GM19372 (cell line): ENCODE measurements at regions not wholly inside any gene's neighbourhood (a gene's known extent, or its start where the extent isn't known, plus 50 kb on each side); places are given as distances from the start of the nearest gene placed in this dataset.
A peak's percentile ranks its signal among the peaks of the same experiment; 100 is the strongest.

ENCODE experiments used
- ATAC-seq: cut with Tn5 transposase; IDR thresholded peaks from one replicate; pipeline ENCODE4 v1.9.1; 2021; ENCODE audit warnings: mild to moderate bottlenecking, low read depth, moderate library complexity; ENCODE audit not compliant: unreplicated experiment

DNA sequence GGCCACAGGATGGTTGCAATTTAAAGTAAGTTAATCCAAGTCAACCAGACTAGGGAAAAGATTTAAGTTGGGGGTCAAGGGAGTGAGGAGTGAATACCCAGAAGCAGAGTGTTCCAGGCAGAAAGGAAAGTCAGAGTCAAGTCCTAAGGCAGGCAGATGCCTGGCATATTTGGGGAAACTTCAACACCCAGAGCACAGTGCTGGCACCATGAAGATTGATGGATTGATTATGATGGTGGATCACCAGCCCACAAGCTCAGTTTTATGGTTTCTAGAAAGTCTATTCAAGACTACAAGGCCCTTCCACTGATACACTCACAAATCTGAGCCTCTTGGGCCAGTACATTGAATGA, 100.1 kb upstream of the DUSP10 start:
- no peak for ATAC-seq

DNA sequence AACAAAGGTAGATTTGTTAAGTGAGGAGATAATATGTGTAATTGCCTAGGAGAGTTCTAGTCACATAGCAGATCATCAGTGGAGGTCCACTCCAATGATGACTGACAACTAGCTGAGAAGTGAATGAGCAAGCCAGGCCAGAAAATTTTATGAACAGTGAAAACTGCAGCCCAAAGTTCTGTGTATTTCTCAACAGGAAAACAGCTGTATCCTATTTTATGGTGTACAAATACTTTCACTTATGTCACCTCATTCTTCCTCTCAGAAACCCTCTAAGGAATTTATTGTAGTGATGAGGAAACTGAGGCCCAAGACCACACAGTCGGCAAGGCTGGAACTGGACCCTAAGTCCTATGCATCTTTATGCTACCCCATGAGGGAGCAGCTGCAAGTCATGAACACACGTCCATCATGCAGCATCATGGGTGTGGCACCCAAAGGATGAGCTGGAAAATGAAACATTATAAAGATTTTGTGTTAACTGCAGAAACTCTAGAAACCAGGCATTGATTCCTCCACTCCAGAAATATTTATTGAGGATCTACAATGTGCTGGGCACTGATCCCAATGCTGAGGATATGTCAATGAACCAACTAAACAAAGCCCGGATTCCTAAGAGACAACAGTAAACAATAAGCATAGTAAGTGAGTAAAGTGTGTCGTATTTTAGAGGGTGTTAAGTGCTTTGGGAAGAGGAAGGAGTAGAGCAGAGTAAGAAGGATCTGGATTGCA, 99.5 kb upstream of the DUSP10 start:
- no peak for ATAC-seq

DNA sequence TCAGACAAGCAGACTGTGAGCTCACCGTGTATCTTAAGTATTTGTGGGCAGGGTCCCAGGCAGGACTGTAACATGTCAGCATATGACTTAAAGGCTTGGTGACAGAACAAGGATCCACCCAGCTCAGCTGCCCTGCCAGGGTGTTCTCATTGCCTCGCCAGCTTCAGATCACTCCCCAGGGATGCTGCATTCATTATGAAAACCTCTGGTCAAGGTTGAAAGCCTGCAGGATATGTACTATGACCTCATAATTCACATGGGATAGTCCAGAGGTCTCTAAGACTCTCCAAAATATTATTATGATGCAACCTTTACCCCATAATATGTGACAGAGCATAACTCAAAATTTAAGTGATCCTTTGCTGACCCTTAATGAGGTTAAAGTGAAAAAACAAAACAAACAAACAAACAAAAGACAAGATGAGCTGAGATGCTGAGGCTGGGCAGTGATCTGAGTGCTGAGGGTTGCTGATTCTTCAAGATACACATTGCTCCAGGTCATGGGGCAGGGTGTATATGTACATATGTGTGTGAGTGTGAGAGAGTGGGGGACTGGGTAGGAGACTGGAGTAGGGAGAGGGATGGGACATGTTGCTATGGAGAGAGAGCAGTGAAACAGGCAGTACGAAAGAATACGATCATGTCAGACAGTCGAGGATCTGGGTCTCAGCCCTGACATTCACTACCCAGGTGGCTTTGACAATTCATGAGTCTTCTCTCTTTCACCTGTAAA, 98.8 kb upstream of the DUSP10 start:
- no peak for ATAC-seq

DNA sequence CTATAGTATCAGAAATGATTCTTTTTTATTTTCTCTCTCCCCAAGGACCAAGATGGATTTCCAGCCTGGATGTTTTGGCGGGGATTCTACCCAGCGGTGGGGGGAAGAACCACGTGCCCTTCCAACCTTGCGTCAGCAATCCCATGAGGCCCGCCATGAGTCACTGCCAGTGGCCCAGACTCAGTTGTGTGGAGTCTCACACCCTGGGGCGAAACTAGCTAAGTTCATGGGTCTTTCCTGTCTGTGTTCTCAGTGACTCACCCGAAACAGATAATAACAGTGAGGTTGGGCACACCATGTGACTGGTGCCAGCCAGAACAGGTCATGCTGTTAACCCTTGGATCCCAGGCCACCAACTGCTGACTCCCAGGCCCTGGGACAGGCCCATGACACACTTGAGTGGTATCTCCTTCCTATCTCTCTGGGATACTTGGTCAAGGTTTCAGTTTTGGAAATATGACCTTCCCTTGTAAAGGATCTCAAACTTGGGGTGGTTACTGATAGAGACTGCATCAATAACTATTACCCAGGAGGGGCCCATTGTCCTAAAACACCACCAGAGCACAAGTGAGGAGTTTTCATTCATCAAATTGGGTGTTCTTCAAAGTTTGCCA, 98.0 kb upstream of the DUSP10 start:
- ATAC-seq: peak; percentile 68

DNA sequence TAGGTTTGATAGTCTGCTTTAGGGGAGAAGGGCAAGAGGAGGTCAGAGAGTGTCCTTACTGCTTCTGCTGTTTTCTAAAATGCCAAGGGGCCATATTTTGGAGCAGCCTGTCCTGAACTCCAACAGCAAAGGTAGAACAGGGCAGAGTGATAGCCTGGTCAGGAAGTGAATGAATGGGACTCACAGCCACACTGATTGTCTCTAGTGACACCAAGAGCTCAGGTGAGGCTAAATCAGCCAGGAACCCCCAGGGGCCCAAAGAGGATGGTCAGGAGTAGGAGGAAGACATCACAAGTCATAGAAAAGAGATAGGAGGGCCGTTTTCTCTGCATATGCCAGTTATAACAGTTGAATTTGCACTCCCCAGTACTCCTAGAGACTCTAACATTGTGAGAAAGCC, 97.4 kb upstream of the DUSP10 start:
- ATAC-seq: no peak

DNA sequence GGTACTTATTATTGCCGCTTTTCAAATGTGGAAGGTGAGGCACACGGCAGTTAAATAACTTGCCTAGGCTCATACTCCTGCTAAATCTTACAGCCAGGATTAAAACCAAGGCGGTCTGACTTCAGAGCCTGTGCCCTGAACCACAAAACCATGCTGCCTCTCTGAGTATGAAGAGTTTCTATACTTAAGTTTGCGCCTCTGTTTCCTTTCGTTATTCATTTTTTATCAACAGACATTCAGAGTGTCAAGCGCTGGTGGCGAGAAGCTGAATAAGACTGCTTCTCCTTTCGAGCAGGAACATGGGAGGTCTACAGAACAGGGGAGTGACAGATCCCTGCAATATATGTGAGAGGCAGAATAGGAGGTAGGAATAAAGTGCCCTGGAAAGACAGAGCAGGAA, 96.0 kb upstream of the DUSP10 start:
- ATAC-seq: peak; percentile 33

DNA sequence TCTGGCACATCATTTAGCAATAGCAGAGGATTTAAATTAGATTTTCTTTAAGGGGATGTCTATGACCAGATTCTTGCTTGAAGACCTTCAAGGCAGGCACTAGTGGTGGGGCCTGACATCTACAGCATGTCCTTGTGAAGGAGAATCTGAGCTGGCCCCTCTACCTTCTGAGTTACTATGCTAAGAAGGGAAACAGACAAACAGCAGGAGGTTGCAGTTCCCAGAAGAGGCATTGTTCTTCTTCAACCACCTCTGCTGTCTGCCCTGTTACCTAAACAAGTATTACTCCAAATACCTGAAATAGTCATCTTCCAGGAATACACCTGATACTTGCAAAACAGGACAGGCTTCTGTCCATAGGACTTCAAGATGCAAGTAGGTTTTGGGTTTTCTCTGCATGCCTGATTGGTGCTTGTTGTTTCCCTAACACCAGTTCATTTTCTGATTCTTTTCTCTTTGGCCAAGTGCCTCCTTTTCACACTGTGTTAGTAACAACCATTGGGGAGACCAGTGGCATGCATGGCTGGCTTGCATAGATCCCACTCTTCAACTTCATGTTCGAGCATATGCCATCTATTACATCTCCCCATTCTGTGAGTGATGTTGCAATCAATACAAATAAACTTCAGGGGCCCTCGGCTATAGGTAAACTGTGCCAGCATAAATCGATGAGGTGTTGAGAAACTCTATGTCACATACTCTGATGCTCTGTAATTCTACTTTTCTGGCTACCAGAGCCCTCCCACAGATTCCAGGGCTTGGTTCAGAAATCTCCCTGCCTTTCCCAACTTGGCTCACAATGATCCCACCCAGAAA, 93.0 kb upstream of the DUSP10 start:
- ATAC-seq: no peak

DNA sequence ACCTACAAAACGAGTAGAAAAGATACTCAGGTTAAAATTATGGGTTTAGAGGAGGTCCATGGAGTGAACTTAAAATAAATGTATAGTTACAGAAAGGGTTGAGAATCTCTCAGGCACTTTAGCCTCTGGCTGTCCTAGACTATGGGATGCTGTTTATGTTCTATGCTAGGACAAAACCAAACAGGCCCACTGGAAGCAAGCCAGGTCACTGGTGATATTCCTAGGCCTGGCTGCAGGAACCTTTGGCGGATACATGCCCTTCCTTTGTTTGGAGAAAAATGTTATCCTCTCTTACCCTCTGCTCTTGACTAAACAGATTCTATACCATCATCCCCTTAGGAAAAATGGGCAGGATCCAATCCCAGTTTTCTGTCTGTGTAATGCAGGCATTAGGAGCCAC, 90.7 kb upstream of the DUSP10 start:
- ATAC-seq: no peak

DNA sequence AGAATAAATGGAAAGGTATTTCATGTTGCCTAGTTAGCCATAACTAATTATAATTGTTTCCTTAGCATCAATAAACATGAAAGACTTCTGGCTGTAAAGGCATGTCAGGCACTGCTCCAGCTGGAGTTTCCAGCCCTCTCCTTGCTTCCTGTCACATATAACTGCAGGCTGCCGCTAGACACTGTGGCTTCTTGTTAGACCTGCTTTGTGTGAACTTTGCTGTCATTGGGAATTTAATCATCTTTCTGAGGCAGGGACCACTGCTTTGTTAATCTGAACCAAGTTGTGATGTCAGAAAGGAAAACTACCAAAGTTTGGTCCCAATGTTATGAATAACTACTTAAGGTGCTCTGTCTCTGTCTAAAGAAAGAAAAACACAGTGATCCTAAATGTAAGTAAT, 90.3 kb upstream of the DUSP10 start:
- no peak for ATAC-seq

DNA sequence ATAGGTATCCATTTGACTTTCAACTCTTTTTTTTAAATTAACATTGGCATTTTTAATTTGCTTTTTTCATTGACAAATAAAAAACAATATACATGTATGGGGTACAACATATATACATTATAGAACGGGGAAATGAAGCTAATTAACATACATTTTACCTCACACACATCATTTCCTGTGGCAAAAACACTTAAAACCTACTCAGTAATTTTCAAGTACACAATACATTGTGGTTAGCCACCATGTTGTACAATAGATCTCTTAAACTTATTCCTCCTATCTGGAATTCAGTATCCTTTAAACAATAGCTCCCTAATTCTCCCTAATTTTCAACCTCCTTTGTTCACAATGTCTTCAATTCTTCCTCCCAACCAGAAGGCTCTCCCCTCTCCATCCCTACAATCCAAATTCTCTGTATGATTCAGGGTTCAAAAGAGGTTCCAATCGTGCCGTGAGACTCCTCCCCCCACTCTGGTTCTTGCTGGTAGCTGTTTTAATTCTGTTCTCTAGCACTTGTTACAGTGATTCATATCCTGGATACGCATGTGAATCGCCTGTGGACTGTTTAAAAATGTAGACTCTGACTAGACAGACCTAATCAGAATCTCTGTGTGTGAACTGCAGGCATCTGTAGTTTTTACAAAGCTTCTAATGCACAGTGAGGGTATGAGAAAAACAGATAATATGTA, 87.6 kb upstream of the DUSP10 start:
- ATAC-seq: no peak

DNA sequence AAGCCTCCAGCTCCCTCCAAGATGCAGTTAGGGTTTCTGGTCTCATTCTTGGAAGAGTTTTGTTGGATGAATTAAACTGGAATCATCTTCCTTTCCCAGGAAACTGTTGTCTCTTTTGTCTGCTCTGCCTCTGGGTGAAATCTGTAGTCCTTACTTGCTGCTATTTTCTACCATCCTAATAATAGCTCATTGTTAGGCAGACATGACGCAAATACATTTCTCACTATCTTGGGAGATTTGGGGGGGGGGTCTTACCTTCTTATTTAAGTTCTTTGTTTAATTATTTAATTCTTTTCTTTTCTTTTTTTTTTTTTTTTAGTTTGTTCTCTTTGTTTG, 85.4 kb upstream of the DUSP10 start:
- ATAC-seq: no peak

DNA sequence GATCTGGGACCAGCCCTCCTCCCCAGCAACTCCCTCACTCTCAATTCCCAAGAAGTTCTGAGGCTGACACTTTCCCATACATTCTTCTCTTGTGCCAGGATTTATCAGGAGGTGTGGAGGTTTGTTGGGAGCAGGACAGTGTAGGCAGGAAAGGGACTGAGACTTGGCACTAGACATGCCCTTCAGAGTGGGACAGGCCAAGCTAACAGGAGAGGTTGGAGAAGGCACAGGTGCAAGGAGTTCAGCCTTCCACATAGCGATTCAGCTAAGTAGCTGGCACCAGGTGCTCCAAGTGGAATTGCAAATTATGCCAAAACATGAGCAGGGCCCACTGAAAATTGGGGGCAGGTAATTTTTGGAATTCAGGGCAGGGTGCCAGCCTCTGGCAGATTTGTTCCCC, 83.0 kb upstream of the DUSP10 start:
- ATAC-seq: no peak

DNA sequence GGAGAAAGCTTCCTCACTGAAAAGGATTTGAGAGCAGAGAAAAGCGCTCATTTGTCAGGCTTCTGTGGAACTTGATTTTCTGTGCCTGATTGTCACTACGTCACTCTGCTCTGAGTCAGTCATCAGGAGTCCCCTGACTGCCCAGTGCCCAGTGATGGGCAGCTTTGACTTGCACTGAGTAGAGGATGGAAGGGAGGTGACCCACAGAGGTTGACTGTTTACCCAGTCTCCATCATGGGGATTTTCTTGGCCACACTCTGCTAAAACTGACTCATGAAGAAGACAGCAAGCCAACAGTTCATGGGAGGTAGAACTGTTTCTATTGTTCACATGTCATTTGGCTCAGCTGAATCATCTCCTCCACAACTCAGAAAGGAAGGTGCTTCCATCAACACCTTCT, 82.1 kb upstream of the DUSP10 start:
- ATAC-seq: no peak

DNA sequence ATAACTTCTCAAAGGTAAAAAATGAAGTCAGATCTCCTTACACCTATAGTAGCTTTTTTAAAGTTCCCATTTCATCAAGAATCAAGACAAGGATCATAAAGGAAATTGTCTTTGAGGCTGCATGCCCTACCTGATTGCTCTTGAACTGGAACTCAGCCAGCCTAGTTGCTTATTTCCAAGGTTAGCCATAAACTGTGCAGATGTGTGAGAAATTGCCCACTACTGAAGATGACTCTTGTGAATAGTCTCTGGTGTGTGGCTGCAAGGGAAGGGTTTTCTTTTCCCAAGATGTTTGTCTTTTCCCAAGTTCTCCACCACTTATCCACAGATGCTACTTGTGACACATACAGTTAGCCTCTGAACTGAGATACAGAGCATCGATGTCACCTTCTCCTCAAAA, 81.7 kb upstream of the DUSP10 start:
- ATAC-seq: no peak

DNA sequence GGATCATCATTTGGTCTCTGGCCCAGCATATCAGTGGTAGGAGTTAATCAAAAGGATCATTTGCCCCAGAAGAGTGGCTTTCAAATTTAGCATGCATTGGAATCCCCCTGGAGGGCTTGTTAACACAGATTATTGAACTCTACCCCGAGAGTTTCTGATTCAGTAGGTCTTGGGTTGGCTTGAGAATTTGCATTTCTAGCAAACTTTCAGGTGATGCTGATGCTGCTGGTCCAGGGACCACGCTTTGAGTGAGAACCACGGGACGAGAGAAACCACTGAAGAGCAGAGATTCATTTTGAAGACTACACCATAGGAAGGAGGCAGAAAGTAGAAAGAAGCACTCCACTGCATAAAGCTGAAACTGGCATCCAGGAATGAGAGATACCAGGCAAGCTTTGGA, 81.3 kb upstream of the DUSP10 start:
- ATAC-seq: peak; percentile 52

DNA sequence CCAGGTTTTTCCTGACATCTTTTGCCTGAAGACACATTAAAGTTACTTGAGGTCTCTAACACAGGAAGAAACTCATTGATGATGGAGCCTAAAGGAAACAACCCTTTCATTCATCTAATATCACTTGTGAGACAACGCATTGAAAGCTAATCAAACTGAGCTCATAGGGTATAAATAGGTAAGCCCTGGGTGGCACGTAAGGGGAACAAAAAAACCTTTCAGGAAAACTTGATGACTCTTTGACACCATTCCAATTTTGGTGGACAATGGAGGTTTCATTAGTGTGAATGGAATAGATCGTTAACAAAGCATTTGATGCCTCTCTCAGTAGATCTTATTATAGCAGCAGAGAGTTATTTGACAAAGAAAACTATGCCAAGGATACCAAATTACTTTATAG, 80.7 kb upstream of the DUSP10 start:
- ATAC-seq: no peak

DNA sequence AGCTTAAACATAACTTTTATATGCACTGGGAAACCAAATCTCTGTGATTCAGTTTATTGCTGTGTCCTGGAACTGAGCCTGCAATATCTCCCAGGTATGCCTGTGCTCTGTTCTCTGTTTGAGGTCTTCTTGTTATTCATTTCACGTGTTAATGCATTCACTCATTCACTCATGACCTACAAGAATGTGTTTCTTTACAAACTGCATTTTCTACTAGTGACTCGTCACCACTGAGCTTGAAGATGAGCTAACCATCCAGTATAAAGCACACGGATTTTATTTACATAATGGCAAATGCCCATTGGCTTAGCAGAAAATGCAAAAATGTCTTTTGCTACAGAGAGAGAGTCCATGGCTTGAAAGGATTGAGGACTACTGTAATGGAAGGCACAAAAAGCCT, 75.0 kb upstream of the DUSP10 start:
- ATAC-seq: no peak

DNA sequence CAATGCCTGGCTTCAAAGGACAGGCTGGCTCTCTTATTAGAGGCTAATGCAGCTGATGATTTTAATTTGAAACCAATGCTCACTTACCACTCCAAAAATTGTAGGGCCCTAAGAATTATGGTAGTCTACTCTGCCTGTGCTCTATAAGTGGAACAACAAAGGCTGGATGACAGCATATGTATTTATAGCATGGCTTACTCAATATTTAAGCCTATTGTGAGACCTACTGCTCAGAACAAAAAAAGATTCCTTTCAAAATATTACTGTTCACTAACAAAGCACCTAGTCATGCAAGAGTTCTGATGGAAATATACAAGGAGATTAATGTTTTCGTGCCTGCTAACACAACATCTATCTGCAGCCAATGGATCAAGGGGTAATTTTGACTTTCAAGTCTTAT, 73.8 kb upstream of the DUSP10 start:
- ATAC-seq: no peak

DNA sequence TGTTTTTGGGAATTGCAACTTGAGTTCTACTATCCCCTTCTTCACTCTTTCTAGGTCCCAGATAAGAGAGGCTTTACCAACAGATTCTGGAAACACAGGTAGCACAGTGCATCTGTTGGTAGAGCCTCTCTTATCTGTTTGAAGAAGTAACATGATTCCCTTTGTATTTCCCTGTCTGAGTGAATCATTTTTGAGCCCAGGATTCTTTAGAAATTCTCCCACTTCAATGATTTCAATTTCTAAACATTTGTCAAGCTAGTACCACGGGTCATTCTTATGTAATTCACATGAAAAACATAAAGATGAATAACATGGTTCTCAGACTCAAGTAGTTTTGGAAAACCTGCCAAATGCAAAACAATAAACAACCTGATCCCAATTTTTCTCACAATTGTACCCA, 72.0 kb upstream of the DUSP10 start:
- ATAC-seq: no peak

DNA sequence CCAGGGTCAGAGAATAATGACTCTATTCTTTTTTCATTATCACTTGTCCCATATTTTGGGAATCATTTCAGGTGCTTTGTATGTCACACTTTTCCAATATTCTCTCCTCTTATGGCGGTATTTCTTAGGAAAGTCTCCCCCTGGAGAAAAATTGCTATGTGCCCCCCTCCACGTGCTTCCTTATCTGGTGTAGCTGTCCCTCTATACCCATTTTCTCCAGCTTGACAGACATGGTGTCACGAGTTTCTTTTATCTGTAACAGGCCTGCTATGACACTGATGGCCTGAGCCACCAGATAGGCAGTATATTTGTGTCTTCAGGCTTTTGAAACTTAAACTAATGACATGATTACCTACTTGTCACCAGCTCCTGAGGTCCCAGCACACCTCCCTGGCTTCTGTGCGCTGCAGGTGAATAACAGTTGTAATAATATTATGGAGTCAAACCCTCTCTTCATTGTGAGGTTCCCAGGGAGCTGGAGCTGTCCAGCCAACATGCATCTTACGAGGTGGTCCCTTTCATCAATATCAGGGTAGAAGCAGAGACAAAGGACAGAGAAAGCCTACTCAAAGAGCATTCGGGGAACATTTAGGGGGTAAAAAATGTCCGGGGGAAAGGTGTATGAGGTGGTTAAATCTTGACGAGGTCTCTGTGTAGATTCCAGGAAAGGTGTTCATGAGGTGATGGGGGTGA, 71.2 kb upstream of the DUSP10 start:
- ATAC-seq: no peak
